AG04449 (cell line): ENCODE measurements at regions not wholly inside any gene's neighbourhood (a gene's known extent, or its start where the extent isn't known, plus 50 kb on each side); places are given as distances from the start of the nearest gene placed in this dataset.

Experiments used
- CTCF ChIA-PET: fragments of 350-600 bp; formaldehyde crosslinking; extraction: SDS; loops from one replicate; lab custom pipeline; 2021; ENCODE audit warnings: antibody characterized with exemption; lab: Yijun Ruan, JAX
- POLR2A ChIA-PET: fragments of 400-600, 350-600 bp; formaldehyde crosslinking; extraction: SDS; loops from one replicate; lab custom pipeline; 2020; ENCODE audit warnings: antibody characterized with exemption, inconsistent platforms; lab: Yijun Ruan, JAX
- DNase-seq: peaks from one replicate; pipeline ENCODE4 v3.0.0-alpha.2; 2010; ENCODE audit warnings: low read depth, low spot score
- H3K4me3 ChIP-seq: 2 replicates; pipeline ENCODE4 v1.5.1; 2011; ENCODE audit warnings: low read depth, mild to moderate bottlenecking, control low read depth, low read length
- CTCF ChIP-seq: IDR thresholded peaks from one replicate; pipeline ENCODE4 v1.5.1; 2011; ENCODE audit warnings: mild to moderate bottlenecking, moderate library complexity, low read length, control low read depth, inconsistent platforms; ENCODE audit not compliant: insufficient read depth; ENCODE audit errors: missing control alignments

GRCh38 chr20:57807401-57808263, 97.8 kb upstream of the PMEPA1 start:
- TF ChIP-seq CTCF = no peak
- POLR2A ChIA-PET = no interaction called here
- no peak for DNase-seq
- no peak overlapping the region for H3K4me3 ChIP-seq
- CTCF ChIA-PET = no interaction called here

DNA sequence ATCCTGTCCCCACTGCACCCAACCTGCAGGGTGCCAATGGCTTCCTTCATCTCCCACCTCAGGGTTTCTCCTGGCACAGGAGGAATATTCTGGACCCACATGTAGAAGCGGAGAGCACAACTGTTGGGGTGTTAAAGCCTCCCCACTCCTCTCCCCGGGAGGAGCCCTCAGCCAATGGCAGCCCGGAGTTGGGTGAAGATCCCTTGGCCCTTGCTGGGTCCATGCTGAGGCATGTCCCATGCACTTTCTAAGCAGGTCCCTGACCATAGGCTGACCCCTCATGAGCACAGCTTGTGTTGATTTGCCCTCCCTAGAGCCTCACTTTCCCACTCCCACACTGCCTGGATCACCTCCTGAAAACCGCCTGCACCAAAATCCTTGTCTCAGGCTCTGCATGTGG, 97.2 kb upstream of the PMEPA1 start:
- POLR2A ChIA-PET = no interaction called here
- TF ChIP-seq CTCF = no peak
- H3K4me3 ChIP-seq = no peak overlapping the region
- CTCF ChIA-PET = no interaction called here
- DNase-seq = no peak

DNA sequence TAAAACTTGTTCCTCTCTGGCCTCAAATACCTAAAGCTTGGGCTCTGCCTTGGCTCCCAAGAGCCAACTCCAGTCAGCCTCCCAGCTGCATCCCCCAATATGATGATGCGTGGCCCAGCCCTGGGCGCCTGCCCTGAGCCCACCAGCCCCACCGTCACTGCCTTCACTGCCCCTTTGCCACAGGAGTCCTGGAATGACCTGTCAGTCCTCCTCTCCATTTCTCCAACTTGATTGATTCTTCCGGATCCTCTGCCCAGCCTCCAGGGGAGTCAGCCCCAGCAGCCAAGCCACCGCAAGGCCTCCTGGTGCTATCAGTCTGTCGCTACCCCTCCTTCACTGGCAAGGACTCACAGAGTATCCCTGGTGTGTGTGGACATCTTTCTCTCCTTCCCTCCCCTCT, 96.7 kb upstream of the PMEPA1 start:
- DNase-seq = no peak
- no peak overlapping the region for H3K4me3 ChIP-seq
- TF ChIP-seq CTCF = no peak
- POLR2A ChIA-PET = no interaction called here
- CTCF ChIA-PET = no interaction called here

DNA sequence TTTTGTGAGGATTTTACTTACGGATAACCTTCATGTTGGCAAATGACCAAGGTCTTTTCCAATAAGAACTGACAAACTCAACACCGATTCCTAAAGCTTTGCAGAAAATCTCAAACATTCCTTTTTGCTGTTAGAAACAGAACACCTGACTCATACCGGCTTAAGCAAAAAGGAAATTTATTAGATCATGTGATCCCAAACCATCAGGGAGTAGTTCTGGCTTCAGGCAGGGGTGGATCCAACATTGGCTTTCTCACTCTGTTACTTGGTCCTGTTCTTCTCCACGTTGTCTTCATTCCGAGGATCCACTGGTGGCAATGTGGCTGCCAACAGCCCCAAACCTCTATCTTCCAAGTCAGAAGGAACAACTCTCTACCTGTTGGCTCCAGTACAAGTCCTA, 95.9 kb upstream of the PMEPA1 start:
- TF ChIP-seq CTCF = no peak
- no peak overlapping the region for H3K4me3 ChIP-seq
- DNase-seq = no peak
- ChIA-PET CTCF (no interaction called here), POLR2A (no interaction called here)

DNA sequence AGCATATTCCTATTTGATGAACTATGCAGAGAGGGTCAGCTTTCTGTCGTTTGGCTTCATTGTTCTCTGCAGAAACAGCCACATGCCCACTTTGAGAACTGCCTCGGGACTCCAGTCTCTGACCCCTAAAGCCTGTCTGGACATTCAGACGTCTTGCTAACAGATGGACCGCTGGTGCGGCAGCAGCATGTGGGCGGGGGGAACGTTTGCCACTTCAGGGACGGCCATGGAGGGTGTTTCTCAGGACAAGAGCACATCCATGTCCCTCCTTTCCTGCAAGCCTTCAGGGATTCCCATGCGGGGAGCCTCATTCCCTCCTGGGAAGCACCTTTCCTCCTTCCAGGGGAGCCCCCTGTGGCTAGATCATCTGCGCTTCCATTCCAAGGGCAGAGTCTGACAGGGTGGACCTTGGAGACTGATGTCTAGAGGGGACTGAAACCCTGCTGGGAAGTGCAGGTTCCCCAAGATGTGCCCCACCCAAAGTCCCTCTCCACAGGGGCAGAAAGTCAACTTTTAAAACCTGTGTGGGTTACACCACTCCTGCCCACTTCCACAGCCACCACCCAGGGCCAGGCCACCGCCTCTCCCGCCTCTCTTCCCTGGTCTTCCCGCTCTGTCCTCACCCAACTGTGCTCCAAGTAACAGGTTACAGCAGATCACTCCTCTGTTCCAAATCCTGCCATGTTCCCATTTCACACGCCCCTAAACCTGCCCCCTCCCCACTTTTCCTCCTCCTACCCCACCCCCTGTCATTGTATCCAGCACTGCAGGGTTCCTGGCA, 94.8 kb upstream of the PMEPA1 start:
- POLR2A ChIA-PET = no interaction called here
- no peak overlapping the region for H3K4me3 ChIP-seq
- CTCF ChIA-PET = no interaction called here
- no peak for DNase-seq
- TF ChIP-seq CTCF = no peak

- no peak overlapping the region for H3K4me3 ChIP-seq
- no peak for TF ChIP-seq CTCF
- ChIA-PET CTCF (interaction anchor here (0.9 kb wide), 1 partner anchor 284 kb away, joined by 3 read pairs; no protein-coding TSS in a partner anchor), POLR2A (no interaction called here)
- no peak for DNase-seq
These were observed 93.7 kb upstream of the PMEPA1 start for GRCh38 chr20:57803508-57804005.
